Esophagus squamous epithelium (tissue), 4 donors: ENCODE measurements at regions not wholly inside any gene's neighbourhood (a gene's known extent, or its start where the extent isn't known, plus 50 kb on each side); places are given as distances from the start of the nearest gene placed in this dataset.

Source experiments
- POLR2A ChIP-seq, 4 donors: fragments of 450-650 bp; IDR thresholded peaks; one replicate each; pipeline ENCODE4 v1.6.1; 2017; ENCODE audit warnings: antibody characterized with exemption in 4 of 4, mild to moderate bottlenecking in 4 of 4, moderate library complexity in 3 of 4
- TF ChIP-seq, protein P1 (sequence below), 6 experiments: fragments of 450-650 bp in 4 of 6; fragments of 200-600 bp in 2 of 6; sonication (generic) in 2 of 6; IDR thresholded peaks; one replicate each; pipeline ENCODE4 v1.5.1; 2016 to 2019; ENCODE audit warnings: antibody characterized with exemption in 6 of 6, mild to moderate bottlenecking in 4 of 6, moderate library complexity in 4 of 6

DNA sequence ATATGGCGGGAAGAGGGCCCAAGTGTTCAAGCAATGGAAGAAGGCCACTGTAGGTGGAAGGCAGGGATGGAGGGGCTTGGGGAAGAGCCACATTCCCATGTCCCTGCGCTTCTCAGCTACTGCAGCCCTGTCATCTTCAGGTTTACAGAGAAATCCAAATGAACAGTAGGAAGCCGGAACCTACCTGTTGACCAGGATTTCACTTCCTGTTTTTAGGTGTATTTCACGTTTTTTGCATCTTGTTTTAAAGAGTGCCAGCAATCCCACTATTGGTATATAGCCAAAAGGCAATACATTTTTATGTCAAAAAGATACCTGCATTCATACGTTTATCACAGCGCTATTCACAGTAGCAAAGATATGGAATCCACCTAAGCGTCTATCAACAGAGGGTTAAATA lies 159.2 kb downstream of the SLC35B3 start:
- TF ChIP-seq, protein P1, sequence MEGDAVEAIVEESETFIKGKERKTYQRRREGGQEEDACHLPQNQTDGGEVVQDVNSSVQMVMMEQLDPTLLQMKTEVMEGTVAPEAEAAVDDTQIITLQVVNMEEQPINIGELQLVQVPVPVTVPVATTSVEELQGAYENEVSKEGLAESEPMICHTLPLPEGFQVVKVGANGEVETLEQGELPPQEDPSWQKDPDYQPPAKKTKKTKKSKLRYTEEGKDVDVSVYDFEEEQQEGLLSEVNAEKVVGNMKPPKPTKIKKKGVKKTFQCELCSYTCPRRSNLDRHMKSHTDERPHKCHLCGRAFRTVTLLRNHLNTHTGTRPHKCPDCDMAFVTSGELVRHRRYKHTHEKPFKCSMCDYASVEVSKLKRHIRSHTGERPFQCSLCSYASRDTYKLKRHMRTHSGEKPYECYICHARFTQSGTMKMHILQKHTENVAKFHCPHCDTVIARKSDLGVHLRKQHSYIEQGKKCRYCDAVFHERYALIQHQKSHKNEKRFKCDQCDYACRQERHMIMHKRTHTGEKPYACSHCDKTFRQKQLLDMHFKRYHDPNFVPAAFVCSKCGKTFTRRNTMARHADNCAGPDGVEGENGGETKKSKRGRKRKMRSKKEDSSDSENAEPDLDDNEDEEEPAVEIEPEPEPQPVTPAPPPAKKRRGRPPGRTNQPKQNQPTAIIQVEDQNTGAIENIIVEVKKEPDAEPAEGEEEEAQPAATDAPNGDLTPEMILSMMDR (IDR thresholded peaks at IDR 0.05), result no peak
- TF ChIP-seq POLR2A (IDR thresholded peaks at IDR 0.05), result no peak
